Glomerular visceral epithelial cell (primary cell): ENCODE measurements at regions not wholly inside any gene's neighbourhood (a gene's known extent, or its start where the extent isn't known, plus 50 kb on each side); places are given as distances from the start of the nearest gene placed in this dataset.
"Not testable (repeated sequence)": the region's sequence is repeated elsewhere in the genome, so short reads cannot be mapped to it uniquely, and the experiment has no call there.

Experiments used
- DNase-seq: peaks from one replicate; pipeline ENCODE4 v3.0.0-alpha.2; 2016; ENCODE audit errors: extremely low spot score

DNA sequence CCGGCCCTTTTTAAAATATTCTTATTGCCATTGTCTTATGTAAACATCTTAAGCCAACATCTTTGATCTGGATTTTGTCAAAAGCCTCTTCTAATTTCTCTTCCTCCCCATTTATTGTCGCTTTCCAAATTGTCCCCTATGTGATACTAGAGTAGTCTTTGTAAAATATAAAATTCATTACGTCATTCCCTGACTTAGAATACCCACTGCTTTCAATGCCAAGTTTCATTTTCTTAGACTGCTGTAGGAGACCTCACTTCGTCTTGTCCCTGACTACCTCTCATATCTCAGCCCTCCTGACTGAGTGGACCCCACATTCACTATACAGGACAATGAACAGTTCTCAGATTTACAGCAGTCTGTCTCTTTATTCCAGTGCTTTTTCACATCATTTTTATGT lies 633.9 kb upstream of the LMO3 start:
- DNase-seq = no peak

DNA sequence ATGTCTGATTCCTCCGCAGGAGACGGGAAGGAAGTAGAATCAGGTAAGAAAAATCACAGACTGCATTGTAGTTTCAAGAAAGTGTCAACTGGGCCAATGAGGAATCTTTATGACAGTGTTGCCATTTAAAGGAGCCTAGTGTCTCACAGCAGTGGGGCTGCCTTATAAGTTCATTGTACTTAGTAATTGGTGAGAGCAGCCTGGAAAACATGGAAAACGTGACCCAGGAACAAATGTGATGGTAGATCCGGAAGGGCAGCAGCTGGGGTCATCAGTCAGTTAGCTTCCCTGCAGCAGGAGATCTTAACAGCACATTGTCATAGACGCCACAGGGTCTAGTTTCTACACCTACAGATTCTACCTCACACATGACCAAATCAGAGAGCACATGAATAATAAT lies 630.0 kb upstream of the LMO3 start:
- no peak for DNase-seq

DNA sequence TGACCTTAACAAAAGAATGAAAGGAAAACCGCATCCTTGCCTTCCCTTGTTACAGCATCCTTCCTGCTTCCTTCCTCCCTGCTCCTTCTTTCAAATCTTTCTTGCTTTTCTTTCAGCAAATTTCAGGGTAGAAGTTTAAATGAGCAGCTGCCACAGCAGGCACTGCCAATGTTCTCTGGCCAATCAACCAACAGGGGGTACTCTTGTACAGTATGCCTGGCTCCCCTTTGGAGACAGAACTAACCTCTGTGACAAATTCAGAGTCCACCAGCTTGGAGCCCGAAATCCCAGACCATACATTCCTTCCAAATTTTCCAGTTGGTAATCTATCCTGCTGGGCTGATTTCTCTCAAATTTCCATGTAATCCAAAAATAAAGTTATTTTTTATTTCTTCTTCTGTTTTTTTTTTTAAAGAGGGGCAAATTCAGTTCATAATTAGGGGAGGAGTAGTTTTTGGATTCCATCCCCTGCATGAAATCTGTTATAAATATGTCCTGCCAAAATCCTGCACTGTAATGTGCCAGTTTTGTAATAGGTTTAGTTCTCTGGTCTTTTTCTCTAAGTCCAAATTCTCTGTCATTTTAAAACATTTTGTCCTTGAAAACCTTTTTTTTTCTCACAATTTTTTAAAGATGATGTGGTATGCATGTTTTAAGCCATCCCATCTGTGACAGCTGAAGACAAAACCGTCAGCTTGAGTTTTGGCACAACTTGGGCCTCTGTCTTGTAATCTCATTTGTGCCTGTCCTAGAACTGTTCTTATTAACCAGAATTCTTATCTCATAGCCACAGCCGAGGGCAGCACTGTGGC lies 610.0 kb upstream of the LMO3 start:
- DNase-seq = peak; percentile 4

DNA sequence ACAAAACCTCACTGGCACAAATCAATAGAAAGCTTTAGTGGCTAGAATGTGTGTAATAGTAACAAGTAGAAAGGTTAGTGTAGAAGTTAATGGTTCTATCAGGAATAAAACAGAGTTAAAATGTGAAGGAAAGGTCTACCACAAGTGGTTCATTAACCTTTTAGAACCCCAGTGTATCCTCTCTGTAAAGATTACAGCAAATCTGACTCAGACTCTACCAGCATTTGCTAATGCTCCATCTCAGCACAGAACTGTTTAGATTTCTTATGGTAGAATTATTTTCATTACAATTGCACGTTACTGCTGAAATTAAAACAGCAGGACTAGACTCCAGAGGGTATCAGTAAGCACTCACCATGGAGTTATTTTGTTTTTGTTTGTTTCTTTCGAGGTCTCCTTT lies 609.0 kb upstream of the LMO3 start:
- peak; percentile 50 for DNase-seq

DNA sequence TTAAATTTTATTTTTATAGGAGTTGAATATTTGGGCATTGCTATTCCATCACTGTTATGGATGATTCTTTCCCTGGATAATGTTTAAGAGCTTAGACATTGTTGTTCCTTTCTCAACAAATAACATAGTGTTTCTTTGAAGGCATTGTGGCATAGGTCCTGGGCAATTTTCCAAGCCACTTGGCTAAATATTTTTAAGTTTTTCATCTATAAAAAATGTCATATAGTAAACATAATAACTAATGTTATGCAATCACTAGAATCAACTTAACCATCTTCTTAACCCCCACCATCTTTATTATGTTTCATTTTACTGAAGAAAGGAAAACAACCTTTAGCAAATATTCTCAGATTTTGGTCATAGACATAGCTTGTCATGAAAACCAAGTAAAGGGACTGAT lies 600.6 kb upstream of the LMO3 start:
- no peak for DNase-seq

DNA sequence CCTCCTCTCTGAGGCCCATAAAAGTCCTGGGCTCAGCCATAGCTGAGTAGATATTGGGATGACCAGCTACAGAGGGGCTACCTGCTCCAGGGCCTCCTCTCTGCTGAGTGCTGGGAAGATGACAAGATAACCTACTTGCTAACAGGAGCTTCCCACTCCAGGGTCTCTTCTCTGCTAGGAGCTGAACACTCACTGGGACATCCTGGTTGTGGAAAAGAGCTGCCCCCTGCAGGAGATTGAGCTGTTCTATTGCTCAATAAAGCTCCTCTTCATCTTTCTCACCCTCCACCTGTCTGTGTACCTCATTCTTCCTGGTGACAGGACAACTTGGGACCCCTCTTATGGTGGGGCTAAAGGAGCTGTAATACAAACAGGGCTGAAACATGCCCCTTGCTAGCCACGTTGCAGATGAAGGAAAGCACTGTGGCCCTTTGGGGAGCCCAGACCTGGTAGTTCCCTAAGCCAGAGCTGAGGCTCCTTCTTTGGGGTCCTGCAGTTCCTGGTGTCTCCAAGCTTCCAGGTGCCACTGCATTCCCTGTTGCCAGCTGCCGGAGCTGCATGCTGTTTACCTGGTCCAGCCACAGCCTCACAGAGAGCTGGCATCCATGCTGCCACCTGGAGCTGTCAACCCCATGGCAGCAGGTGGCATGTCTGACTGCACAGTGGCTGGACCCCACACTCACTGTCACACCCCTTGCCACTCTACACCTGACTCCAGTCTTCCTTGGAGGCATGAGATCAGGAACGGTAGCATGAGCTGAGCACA lies 598.5 kb upstream of the LMO3 start:
- no peak for DNase-seq

DNA sequence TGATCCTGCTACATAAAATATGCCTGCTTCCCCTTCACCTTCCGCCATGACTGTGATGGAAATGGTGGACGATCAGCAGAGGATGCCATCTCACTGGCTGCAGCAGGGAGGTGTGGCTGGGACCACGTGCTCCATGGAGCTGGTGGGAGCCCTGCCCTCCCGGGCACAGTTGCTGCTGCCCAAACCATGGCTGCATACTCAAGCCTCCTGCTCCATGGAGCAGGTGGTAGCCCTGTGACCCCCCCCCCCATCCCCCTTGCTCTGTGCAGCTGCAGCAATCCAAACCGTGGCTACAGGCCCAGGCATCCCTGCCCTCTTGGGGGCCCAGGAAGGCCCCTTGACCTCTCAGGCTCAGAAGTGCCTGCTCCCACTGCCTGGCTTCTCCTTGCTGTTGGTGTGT lies 597.5 kb upstream of the LMO3 start:
- no peak for DNase-seq

DNA sequence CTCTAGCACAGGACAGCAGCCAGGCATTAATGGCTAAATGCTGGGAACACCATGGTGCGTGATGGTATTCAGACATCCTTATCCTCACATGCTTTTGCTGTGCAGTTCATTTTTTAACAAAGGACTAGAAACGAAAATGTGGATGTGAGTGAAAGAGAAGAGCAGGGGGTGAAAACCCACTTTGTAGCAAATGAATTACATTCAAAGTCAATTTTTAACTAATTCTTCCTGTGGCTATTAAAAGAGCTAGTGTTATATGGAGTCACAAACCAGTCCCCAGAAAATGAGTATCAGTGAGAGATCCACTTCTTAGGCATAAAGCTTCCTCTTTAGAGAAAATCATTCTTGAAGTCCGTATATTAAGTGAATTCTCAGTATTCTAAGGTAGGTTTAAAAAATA lies 592.0 kb upstream of the LMO3 start:
- DNase-seq = peak; percentile 9

DNA sequence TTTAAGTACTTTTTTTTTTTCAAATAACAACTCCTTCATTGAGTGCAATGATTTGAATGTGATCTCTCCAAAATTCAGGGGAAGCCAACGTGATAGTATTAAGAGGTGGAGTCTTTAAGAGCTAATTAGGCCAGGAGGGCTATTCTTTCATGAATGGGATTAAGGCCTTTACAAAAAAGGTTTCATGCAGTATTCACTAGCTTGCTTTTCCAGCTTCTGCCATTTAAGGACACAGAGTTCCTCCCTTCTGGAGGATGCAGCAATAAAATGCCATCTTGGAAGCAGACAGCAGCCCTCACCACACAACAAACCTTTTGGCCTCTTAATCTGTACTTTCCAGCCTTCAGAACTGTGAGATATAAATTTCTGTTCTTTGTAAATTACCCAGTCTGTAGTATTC lies 586.8 kb upstream of the LMO3 start:
- no peak for DNase-seq

DNA sequence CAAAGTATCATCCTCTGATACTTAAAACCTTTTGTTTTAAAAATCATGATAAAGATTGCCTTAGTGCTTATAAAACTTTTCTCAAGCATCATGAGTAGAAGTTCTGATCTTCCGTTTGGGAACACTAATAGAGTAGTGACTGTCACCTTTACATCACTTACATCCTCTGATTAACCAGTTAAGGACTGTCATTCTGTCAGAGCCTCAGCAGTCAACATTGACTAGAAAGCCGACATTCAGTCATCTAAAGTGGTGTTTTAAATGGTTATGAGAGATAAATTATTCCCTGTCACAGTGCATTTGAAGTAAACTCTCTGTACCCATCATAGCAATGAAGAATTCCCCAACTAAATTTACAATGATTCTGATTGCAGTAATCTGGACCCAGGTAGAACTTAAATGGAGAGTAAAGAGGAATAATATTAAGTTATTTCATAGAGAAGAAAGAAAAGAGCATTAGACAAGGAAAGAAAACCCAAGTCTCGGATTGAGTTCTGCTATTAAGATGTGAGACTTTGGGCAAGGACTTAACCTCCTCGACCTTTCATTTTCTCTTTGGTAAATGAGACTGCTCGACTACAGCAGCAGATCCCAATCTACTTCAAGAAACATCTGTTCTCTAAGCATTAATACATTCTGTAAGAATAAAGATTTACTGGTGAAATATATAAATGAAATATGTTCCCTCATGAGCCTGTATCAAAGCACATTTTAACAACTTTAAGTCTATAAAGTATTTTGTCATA lies 563.9 kb upstream of the LMO3 start:
- DNase-seq = no peak

DNA sequence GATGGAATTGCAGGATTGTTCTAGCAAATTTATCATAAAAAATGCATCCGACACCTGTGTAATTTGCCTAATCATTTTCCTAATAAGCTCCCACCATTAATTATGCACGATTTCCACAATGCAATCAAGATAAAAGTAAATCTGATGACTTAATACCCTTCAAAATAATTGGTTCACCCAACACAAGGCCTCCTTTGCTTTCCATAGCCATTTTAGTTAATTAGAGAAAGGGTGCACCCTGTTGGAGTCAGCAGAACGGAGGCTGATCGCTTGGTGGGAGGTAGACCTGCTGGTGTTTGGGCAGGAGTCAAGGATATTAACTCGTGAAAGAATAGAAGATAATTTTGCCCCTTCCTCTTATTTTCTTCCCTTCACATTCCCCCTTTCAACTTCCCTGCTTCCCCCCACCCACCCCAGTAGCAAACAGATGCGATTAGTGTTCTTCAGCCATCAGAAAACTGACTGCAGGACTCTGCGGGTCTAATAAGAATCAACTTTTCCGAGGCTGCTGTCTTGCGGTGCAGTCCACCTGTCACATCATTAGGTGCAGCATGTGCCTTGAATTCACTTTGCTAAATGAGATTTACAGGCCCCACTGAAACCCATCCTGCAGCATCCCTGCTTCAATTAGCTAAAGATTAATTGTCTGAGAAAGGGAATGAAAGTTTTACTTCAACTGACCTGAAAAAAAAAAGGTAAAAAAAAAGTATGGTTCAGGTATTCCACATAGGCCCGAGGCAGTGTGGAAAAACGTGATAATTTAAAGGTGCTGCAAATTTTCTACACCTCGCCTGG lies 553.7 kb upstream of the LMO3 start:
- DNase-seq = no peak

DNA sequence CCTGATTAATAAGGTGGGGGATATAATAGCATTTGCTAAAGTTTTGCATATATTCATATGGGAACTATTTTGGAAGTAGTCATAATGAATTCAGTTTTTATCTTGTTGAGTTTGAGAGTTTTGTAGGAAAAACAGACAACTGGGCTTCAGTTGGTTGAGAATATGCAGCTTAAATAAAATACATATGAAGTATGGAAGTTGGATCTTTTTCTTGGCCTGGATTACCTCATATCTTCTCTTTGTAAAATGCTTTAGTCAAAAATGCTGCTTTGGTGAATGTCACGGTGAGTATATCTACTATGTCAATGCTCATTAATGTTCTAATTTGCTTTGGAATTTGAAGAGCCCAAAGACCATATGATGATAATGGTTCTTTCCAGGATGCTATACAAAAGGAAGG lies 552.2 kb upstream of the LMO3 start:
- DNase-seq = no peak

DNA sequence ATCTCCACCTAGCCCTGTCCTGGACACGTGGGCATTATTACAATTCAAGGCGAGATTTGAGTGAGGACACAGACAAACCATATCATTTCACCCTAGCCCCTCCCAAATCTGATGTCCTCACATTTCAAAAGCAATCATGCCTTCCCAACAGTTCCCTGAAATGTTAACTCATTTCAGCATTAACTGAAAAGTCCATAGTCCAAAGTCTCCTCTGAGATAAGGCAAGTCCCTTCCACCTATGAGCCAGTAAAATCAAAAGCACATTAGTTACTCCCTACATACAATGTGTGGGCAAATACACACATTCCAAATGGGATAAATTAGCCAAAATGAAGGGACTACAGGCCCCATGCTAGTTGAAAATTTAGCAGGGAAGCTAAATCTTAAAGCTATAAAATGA lies 546.0 kb upstream of the LMO3 start:
- DNase-seq = no peak

DNA sequence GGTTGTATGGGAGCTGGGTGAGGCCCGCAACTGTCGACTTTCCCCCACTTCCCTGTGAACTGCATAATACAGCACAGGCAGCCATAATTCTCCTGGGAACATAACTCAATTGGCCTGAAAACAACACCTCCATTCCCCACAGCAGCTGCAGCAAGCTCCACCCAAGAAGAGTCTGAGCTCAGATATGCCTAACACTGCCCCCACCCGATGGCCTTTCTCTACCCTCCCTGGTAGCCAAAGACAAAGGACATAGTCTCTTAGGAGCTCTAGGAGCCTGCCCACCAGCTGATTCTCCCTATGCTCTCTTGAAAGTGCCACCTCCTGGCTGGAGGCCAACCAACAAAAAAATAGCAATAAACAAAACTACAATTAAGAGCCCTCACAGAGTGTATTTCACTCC lies 542.7 kb upstream of the LMO3 start:
- no peak for DNase-seq

DNA sequence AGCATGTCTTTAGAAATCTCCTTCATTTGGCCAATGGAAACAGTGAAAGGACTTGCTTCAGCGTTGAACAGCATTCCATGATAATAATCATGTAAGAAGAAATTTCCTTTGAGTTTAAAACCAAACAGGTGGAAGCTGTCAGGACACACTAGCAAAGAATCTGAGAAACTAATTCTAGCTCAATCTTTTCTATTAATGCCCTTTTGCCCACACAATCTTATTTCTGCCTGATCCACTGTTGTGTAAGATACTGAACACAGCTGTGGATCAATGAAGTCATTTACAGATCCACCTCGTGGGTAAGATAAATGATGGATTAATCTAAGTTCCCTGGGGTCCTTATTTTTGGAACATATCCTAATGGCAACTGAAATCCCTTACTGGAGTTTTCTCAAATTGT lies 536.9 kb upstream of the LMO3 start:
- no peak for DNase-seq

DNA sequence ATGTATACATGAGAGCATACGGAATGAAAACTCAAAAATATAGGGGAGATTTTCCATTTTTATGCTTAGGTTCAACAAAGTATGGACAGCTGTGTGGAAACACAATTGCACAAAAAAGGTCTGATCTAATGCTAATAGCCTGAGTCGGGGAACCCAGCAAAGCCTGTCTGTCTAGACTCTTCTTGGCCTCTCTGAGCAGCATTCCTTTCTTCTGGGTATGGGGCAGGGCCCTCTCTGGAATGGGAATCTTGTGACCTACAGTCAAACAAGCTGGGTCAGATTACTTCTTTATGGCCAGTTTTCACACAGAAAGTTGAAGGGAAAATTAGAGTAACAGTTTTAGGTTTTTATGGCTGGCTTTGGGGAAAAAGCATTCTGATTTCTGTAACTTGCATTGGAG lies 534.0 kb upstream of the LMO3 start:
- no peak for DNase-seq

DNA sequence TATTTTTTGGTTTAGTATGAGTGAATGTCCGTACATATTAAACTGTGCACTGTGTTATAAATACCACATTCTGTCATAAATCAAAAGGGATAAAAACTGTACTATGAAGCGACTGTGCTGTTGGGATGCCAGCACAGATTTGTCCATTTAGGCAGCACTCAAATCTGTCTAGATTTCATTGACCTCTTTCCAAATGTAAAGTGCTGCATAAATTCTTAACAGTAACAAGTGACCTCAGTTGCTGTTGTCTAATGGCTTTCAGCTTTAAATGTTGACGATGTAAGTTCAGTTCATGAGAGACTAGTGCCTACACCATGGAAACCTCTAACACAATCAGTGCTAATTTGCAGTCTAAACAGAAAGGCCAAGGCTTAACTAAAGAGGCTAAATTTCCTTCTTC lies 531.4 kb upstream of the LMO3 start:
- DNase-seq = no peak

DNA sequence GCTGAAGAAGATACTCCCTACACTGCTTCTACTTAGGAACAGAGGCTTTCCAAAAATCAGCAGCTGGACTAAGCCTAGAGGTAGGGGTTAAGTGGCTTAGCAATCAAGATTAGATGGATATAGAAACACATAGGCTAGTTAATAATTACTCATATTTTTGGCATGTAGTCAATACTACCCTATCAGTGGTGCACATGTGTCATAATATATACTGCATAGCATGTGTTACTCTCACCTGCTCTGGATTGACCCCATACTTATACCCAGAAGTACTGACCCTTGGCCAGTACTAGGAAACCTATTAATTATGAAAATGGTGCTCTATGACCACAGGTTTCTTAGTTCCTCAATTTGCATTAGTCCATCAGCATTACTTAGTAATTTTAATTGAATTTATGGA lies 528.4 kb upstream of the LMO3 start:
- DNase-seq = peak; percentile 8

DNA sequence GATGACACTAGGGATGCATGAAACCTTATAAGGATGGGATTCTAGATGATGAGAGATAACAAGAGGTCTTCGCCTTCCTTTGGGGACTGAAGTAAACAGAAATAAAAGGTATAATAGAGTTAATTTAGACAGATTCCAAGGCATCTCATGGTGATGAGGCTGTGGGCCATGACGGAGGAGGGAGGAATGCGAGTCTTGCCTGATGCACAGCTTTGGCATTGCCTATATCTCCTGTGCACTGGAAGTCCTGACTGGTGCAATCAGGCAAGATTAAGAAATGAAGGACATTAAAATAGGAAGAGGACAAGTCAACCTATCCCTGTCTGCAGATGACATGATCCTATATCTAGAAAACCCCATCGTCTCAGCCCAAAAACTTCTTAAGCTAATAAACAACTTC lies 526.4 kb upstream of the LMO3 start:
- DNase-seq = no peak

DNA sequence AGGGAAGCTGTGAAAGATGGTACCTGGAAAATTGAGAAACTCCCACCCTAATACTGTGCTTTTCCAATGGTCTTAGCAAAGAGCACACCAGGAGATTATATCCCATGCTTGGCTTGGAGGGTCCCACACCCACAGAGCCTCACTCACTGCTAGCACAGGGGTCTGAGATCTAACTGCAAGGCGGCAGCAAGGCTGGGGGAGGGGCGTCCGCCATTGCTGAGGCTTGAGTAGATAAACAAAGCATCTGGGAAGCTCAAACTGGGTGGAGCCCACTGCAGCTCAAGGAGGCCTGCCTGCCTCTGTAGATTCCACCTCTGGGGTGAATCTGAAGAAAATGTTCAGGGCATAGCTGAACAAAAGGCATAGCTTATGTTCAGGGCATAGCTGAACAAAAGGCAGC lies 510.6 kb upstream of the LMO3 start:
- DNase-seq = not testable (repeated sequence)

DNA sequence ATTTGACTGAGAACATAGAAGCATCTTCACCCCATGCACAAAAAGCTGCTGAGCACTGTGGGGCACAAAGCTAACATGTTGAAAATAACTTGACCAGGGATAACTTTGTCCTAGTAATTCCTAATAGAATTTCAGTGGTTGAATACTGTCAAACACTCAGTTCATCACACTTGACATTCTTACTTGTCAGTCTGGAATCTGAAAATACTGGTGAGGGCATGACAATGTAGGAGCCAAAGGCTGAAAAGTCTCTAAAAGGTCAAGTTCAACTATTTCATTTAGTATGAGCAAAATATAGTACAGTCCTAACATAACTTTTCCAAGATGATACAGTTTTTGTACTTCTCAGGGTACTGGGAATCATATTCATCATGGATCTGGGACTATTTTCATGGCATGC lies 504.4 kb upstream of the LMO3 start:
- no peak for DNase-seq
